Activated CD4-positive, alpha-beta T cell treated with anti-CD3 and anti-CD28 coated beads, Interleukin-2, amount 50 U/mL, for 4 hours (primary cell): ENCODE measurements at regions not wholly inside any gene's neighbourhood (a gene's known extent, or its start where the extent isn't known, plus 50 kb on each side); places are given as distances from the start of the nearest gene placed in this dataset.
"Not testable (repeated sequence)": the region's sequence is repeated elsewhere in the genome, so short reads cannot be mapped to it uniquely, and the experiment has no call there.

Experiments used
- DNase-seq, 2 experiments: peaks; one replicate each; pipeline ENCODE4 v3.0.0-alpha.2; 2020

GRCh38 chr20:16864963-16865362 is 116.8 kb downstream of the OTOR start:
- no peak for DNase-seq

DNA sequence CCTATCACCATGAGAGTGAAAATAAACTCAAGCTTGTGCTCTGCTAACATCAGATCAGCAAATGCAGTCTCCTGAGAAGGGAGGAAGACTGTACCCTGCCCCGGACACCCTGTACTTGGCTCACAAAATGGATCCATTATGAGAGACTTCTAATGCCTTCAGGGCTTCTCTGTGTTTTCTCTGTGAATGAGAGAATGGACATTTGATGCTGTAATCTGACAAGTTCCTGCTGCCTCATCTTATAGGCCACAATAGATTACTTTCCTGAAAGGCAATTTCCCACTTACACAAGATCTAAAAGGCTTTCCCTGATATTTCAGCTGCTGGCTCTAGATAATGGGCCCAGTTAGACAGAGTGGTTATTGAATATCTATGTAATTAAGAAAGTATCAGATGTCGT is 117.2 kb downstream of the OTOR start:
- DNase-seq: no peak

GRCh38 chr20:16873124-16873523 is 125.0 kb downstream of the OTOR start:
- not testable (repeated sequence) for DNase-seq

- DNase-seq: no peak
These were observed 128.9 kb downstream of the OTOR start for GRCh38 chr20:16877053-16877554.

DNA sequence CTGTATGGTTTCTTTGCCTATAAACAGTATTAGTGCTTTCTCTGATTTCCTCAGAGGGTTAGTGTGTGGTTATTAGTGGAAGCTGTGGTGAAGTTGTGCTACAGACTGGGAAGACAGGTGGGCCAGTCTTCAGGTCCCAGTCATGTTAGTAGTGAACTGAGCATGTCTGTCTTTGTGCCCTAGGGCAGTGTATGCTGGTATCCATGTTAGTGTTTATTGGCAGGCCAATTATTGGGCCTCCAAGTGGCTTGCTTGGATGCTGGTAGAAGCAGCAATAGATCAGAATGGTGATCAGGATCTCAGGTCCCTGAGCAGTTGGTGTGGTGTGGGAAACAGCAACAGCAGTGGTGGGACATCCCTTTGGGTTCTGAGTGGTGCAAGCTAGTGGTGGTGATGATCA is 137.6 kb downstream of the OTOR start:
- DNase-seq: no peak

DNA sequence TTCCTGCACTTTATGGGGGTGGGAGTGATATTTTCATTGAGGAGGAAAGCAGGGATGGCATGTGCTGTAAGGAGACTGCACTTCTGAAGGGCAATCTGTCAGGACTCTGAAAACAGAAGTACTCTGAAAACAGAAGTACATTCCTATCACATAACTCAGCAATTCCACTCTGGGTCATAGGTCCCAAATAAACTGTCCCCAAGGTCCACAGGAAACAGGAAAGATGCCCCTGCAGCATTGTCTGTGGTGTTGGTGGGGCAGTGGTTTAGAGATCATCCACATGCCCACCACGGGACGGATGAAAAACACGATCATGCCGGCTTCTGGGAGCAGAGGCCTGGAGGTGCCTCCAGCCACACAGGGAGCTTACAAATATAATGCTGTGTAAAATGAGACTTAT is 150.3 kb downstream of the OTOR start:
- no peak for DNase-seq

DNA sequence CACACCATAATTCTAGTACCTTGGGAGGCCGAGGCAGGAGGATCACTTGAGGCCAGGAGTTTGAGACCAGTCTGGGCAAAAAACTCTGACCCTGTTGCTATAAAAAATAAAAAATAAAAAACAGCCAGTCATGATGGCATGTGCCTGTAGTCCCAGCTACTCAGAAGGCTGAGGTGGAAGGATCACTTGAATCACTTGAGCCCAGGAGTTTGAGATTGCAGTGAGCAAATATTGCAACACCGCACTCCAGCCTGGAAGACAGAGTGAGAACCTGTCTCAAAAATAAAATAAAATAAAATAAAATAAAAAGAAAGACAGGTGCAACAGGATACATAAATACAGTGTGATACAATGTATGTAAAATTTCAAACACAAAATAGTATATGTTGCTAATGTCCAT is 154.5 kb downstream of the OTOR start:
- DNase-seq: no peak

- no peak for DNase-seq
These were observed 156.6 kb downstream of the OTOR start for GRCh38 chr20:16904751-16905150.

GRCh38 chr20:16914277-16914676 is 166.1 kb downstream of the OTOR start:
- no peak for DNase-seq

DNA sequence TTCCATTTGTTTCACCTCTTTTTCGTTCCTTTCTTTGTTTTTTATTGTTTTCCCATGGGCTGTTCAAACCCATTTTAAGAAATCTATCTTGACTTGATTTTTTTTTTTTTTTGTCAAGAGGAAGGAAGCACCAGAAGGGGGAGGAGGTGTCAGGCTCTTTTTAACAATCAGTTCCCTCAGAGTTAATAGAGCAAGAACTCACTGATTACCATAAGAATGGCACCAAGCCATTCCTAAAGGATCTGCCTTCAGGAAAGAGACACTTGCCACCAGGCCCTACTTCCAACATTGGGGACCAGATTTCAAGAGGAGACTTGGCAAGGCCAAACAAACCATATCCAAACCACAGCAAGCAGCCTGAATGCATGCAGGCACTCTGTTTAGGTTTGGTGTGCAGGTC is 168.0 kb downstream of the OTOR start:
- DNase-seq: no peak

GRCh38 chr20:16917636-16918035 is 169.5 kb downstream of the OTOR start:
- DNase-seq: no peak

GRCh38 chr20:16918366-16918765 is 170.2 kb downstream of the OTOR start:
- DNase-seq: no peak

DNA sequence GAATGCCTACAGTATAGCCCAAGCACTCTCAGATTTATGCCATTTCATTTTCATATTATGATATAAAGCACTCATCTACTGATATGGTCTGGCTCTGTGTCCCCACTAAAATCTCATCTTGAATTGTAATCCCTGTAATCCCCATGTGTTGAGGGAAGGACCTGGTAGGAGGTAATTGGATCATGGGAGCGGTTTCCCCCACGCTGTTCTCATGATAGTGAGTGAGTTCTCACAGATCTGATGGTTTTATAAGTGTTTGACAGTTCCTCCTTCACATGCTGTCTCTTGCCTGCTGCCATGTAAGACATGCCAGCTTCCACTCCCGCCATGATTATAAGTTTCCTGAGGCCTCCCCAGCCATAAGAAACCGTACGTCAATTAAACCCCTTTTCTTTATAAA is 171.7 kb downstream of the OTOR start:
- no peak for DNase-seq

DNA sequence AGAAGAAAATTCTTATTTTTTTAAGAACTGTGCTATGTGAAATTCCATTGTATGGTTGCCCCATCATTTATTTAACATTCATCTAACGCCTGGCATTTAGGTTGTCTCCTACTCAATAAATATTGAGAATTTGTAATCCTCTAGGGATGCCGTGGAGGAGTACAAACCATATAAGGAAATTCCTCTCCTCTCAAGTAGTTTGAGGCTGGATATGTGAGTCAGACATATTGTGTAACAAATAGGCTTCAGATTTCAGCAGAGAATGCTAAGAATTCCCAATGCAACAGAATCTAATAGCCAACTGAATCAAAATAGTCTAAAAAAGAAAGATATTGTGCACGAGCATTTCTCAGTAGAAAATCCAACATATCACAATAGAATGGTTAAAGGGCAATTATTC is 174.7 kb downstream of the OTOR start:
- no peak for DNase-seq

DNA sequence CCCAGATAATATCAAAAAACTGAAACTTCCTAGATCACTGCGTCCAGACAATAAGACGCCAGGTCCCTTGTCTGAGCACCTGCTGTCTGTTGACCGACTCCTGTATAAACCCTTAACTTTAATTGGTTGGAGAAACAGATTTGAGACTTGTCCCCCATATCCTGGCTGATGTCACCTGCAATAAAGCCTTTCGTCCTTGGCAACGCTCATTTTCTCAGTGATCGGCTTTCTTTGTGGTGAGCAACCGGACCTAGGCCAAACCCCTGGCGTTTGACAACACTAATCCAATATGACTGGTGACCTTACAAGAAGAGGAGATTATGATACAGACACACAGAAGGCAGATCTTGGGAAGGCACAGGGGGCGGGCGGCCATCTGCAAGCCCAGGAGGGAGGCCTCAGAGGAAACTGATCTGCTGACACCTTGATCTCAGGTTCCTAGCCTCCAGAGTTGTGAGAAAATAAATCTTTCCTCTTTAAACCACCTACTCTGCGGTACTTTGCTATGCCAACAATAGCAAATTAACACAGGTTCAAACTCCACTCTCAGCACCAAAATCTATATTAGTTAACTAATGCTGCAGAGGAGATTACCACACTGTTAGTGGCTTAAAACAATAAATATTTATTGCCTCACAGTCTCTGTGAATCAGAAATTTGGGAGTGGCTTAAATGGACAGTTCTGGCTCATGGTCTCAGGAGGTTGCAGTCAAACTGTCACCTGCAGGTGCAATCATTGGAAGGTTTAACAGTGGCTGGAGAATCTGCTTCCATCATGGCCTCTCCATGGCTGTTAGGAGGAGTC is 178.7 kb downstream of the OTOR start:
- no peak for DNase-seq

- DNase-seq: no peak
These were observed 181.6 kb downstream of the OTOR start for GRCh38 chr20:16929756-16930155.

DNA sequence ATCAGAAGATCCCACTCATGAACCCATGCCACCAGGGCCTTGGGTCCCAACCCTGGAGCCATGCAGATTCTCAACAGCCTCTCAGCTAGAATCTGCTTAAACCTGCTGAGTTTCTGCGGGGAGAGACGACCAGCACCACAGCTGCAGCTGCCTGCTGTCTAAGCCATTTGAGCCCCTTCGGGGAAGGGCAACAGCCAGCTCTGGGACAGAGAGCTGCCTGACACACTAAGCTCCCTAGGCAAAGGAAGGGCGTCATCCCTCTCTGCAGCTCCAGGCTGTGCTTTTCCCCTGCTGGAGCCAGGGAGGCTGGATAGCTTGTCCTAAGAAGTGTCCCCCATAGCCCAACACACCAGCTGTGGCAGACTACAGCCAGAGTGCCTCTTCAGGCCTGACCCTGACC is 182.5 kb downstream of the OTOR start:
- DNase-seq: no peak

GRCh38 chr20:16939051-16939450 is 190.9 kb downstream of the OTOR start:
- DNase-seq: no peak

- no peak for DNase-seq
These were observed 192.5 kb downstream of the OTOR start for GRCh38 chr20:16940701-16941100.

GRCh38 chr20:16942051-16942450 is 193.9 kb downstream of the OTOR start:
- DNase-seq: no peak

DNA sequence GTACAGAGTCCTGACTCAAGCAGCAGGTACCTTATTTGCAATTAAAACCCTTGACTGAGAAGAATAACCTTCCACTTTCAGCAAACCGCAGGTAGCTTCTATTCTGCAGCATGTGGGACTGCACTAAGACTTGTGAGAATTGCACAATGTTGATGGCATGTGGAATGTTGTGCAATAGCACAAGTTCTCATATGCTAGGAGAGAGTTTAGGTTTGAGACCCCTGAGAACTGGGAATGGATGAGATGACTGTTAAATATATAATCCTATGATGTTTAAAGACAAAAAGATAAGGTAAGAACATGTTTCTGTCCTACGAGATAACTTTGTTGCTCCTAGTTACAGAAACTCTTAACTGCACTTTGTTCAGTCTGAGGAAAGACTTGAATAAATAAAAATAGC is 194.6 kb downstream of the OTOR start:
- no peak for DNase-seq

DNA sequence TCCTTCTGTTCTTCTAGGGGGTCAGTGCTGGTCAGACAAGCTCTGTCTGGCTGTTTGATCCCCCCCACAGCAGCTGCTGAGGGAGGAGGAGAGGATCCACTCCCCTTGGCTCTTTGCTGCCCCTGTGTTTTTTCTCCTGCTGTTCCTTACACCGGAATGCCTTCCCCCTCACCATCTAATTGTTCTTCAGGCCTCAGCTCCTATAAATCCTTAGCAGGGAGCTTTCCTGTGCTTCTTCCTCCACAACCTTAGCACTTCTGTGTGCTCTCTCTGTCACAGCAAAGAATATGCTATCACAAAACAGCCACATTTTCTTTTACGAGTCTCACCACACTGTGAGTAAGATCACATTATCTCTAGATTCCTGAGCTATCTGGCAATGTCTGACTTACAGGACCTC is 196.6 kb downstream of the OTOR start:
- no peak for DNase-seq

- no peak for DNase-seq
These were observed 197.5 kb downstream of the OTOR start for GRCh38 chr20:16945619-16946018.

DNA sequence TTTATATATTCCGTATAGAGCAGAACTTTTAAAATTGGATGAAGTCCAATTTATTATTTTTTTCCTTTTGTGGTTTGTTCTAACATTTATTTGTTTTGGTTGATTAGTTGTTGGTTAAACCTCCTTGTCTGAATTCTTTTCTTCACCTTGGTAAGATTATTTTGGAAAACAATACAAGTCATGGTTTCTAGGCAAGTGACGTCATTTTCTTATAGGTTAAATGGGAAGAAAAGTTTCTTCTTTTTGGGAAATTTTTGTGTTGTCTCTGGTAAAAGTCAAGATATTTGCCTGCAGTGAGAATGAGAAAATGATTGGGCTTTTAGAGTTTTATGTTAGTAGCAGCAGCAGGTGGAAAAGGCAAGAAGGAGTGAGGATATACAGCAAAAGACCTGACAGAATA is 197.9 kb downstream of the OTOR start:
- no peak for DNase-seq

DNA sequence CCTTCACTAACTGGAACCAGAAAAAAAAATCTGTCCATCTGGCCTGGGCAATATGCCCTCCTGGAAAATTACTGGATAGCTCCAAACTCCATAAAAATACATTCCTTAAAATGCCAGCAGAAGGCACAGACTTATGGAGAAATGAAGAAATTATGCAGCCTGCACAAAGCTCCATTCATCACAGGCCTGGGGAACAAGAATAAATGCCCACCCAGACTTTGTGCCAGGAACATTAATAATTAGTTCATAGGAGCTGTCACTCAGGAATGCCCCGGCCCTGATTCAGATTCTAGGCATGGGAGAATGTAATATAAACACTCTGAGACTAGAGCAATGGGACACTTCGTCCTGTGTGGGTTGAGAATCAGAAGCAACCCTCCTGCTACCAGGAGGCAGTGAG is 199.3 kb downstream of the OTOR start:
- DNase-seq: no peak
